Testis (tissue), 2 donors: ENCODE measurements at regions not wholly inside any gene's neighbourhood (a gene's known extent, or its start where the extent isn't known, plus 50 kb on each side); places are given as distances from the start of the nearest gene placed in this dataset.

Source experiments
- DNase-seq: peaks from one replicate; pipeline ENCODE4 v3.0.0-alpha.2; 2019
- H3K27ac ChIP-seq, 2 donors: fragments of 200-600 bp; sonication (generic); one replicate each; pipeline ENCODE4 v1.5.1; 2019
- H3K27me3 ChIP-seq: fragments of 200-600 bp; sonication (generic); one replicate; pipeline ENCODE4 v1.5.1; 2019
- H3K36me3 ChIP-seq: fragments of 200-600 bp; sonication (generic); one replicate; pipeline ENCODE4 v1.5.1; 2017; ENCODE audit warnings: low read depth; ENCODE audit errors: missing control alignments
- H3K4me1 ChIP-seq: fragments of 200-600 bp; sonication (generic); one replicate; pipeline ENCODE4 v1.5.1; 2019
- H3K4me3 ChIP-seq, 2 donors: fragments of 200-600 bp; sonication (generic); one replicate each; pipeline ENCODE4 v1.5.1; 2017 to 2019
- H3K9me3 ChIP-seq: fragments of 200-600 bp; sonication (generic); one replicate; pipeline ENCODE4 v1.5.1; 2017
- CTCF ChIP-seq, 3 experiments: fragments of 450-650 bp in 2 of 3; fragments of 200-600 bp in 1 of 3; sonication (generic) in 1 of 3; IDR thresholded peaks; one replicate each; pipeline ENCODE4 v1.5.1; 2016 to 2019; ENCODE audit warnings: antibody characterized with exemption in 3 of 3, mild to moderate bottlenecking in 2 of 3, moderate library complexity in 1 of 3
- POLR2A ChIP-seq: fragments of 450-650 bp; IDR thresholded peaks from one replicate; pipeline ENCODE4 v1.6.1; 2017; ENCODE audit warnings: antibody characterized with exemption, mild to moderate bottlenecking, moderate library complexity
- WGBS, 2 donors: methylation state at CpG; one replicate each; pipeline ENCODE4 v1.1.5; 2018; 5-methylcytosine and 5-hydroxymethylcytosine counted together
- intact Hi-C: fragments of 100-400 bp; cut with DNase I; formaldehyde crosslinking; loops from one replicate; pipeline ENCODE4 v1.15.1; 2023; ENCODE audit warnings: low total_unique reads

DNA sequence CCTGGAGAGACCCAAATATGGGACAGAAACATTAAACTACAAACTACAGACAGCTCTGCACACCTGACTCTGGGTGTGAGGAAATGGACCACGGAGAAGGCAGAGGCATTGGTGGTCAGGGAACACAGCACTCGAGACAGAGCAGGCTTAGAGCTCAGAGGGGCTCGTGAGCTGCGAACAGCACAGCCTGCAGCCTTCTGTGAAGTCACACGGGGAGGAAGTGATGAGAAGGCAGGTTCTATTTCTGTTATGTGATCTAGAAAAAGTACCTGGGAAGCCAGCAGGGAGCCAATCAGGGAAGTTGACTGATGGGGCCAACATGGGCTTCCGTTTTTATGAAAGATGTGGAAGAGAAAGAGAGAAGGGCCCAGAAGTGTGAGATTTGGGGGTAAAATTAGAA, 88.9 kb upstream of the SNAP25 start:
- H3K4me3 ChIP-seq = no peak overlapping the region
- H3K27ac ChIP-seq = no peak overlapping the region
- 87 to 92% methylated on average over 6 of the region's 6 CpGs for WGBS, 2 donors
- TF ChIP-seq POLR2A = no peak
- intact Hi-C loops = no loop called here
- no peak for DNase-seq
- no peaks in the 10 kb centered on the region for H3K36me3 ChIP-seq
- H3K27me3 ChIP-seq = no peaks in the 10 kb centered on the region
- peaks cover 13% of the 10 kb centered on the region for H3K4me1 ChIP-seq
- no peaks in the 10 kb centered on the region for H3K9me3 ChIP-seq

DNA sequence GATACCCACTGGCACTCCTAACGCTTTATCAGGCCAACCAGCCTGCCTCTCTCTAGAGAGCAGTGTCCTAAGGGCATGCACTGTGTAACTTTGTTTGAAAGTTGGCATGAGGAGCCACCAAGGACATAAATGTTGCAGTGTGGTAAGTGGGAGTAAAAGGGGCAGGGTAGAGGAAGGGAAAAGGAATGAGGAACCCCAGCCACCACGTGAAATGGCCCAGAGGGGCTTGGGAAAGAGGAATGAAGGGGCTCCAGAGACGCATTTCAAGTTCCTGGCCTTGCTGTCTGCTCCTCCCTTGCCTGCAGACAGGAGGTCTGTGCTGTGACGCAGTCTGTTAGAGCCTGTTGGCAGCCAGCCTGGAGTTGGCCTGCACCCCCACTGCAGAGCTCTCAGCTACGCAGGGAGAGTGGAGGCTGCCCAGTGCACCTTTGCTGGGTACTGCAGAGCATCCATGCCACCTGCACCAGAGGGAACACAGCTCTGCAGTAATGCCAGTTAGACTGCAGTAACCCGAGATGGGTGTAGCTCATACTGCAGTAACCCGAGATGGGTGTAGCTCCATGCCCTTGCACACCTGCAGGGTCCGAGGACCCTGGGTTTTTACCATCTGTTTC, 86.8 kb upstream of the SNAP25 start:
- H3K4me3 ChIP-seq = no peak overlapping the region
- intact Hi-C loops = no loop called here
- H3K27me3 ChIP-seq = no peaks in the 10 kb centered on the region
- TF ChIP-seq POLR2A (no peak), CTCF (IDR thresholded peaks at IDR 0.05) (no peak)
- WGBS, 2 donors = 43% methylated on average over 5 to 8 of the region's 8 CpGs
- no peaks in the 10 kb centered on the region for H3K36me3 ChIP-seq
- H3K27ac ChIP-seq = peak overlapping the region; percentile 36 to 46
- DNase-seq = peak; percentile 85
- no peaks in the 10 kb centered on the region for H3K9me3 ChIP-seq
- H3K4me1 ChIP-seq = peaks cover 13% of the 10 kb centered on the region

- intact Hi-C loops = no loop called here
- no peaks in the 10 kb centered on the region for H3K27me3 ChIP-seq
- 54 to 66% methylated on average over 7 of the region's 7 CpGs for WGBS, 2 donors
- no peak for DNase-seq
- no peak overlapping the region for H3K4me3 ChIP-seq
- TF ChIP-seq POLR2A = no peak
- no peak for TF ChIP-seq CTCF (IDR thresholded peaks at IDR 0.05)
- H3K27ac ChIP-seq = peak overlapping the region in 1 of 2 donors; percentile 36
- H3K36me3 ChIP-seq = no peaks in the 10 kb centered on the region
- H3K4me1 ChIP-seq = peaks cover 13% of the 10 kb centered on the region
- no peaks in the 10 kb centered on the region for H3K9me3 ChIP-seq
Measured at GRCh38 chr20:10132387-10132786, 86.2 kb upstream of the SNAP25 start.

DNA sequence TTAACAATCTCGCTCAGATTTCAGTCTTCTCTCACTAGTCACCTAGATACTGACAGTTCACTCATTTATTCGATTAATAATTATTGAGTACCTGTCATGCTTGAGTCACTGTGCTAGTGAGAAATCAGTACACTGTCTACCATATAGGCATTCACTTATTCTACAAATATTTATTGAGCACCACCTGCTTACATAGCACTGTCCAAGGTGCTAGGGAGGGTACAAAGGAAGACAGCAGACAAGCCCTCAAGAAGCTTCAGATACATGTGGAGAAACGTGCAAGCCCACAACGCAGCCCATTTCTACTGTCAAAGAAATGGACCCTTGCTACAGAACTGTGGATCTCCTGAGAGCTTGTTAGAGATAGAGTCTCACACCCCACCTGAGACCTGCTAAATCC, 85.1 kb upstream of the SNAP25 start:
- intact Hi-C loops = no loop called here
- TF ChIP-seq CTCF (IDR thresholded peaks at IDR 0.05) (no peak), POLR2A (no peak)
- Histone ChIP-seq H3K9me3 (no peaks in the 10 kb centered on the region), H3K4me1 (peaks cover 13% of the 10 kb centered on the region), H3K4me3 (no peak overlapping the region), H3K27ac (no peak overlapping the region), H3K36me3 (no peaks in the 10 kb centered on the region), H3K27me3 (no peaks in the 10 kb centered on the region)
- DNase-seq = no peak
- 87 to 93% methylated on average over 4 of the region's 4 CpGs for WGBS, 2 donors

GRCh38 chr20:10134176-10134575, 84.5 kb upstream of the SNAP25 start:
- H3K4me3 ChIP-seq = no peak overlapping the region
- 63 to 70% methylated on average over 4 of the region's 4 CpGs for WGBS, 2 donors
- H3K27ac ChIP-seq = no peak overlapping the region
- no peaks in the 10 kb centered on the region for H3K36me3 ChIP-seq
- peaks cover 13% of the 10 kb centered on the region for H3K4me1 ChIP-seq
- intact Hi-C loops = no loop called here
- TF ChIP-seq POLR2A = no peak
- TF ChIP-seq CTCF (IDR thresholded peaks at IDR 0.05) = no peak
- no peak for DNase-seq
- no peaks in the 10 kb centered on the region for H3K27me3 ChIP-seq
- H3K9me3 ChIP-seq = no peaks in the 10 kb centered on the region
